NB4 (cell line): ENCODE measurements at regions not wholly inside any gene's neighbourhood (a gene's known extent, or its start where the extent isn't known, plus 50 kb on each side); places are given as distances from the start of the nearest gene placed in this dataset.

Experiments used
- DNase-seq: peaks from one replicate; pipeline ENCODE4 v3.0.0; 2010; ENCODE audit warnings: low read depth
- H3K4me3 ChIP-seq: one replicate; pipeline ENCODE4 v1.5.1; 2011; ENCODE audit warnings: mild to moderate bottlenecking, low read depth, low read length, moderate library complexity
- CTCF ChIP-seq: IDR thresholded peaks from one replicate; pipeline ENCODE4 v1.5.1; 2012; ENCODE audit warnings: low read depth, low read length
- MAX ChIP-seq: IDR thresholded peaks from 2 replicates; pipeline ENCODE4 v1.6.1; 2011; ENCODE audit warnings: low read depth, low read length
- MYC ChIP-seq: IDR thresholded peaks from 2 replicates; pipeline ENCODE4 v1.6.1; 2011; ENCODE audit warnings: low read depth, low read length
- POLR2A ChIP-seq: IDR thresholded peaks from 2 replicates; pipeline ENCODE4 v1.6.1; 2011; ENCODE audit warnings: mild to moderate bottlenecking; ENCODE audit not compliant: insufficient read length; ENCODE audit errors: extremely low read depth

GRCh38 chr2:104004821-104005220, 849.1 kb upstream of the POU3F3 start:
- TF ChIP-seq MAX = no peak
- no peak for TF ChIP-seq POLR2A
- TF ChIP-seq CTCF = no peak
- no peak for TF ChIP-seq MYC
- DNase-seq = no peak

GRCh38 chr2:104016801-104017200, 837.1 kb upstream of the POU3F3 start:
- H3K4me3 ChIP-seq = no peak overlapping the region
- DNase-seq = no peak
- TF ChIP-seq MAX = no peak
- TF ChIP-seq POLR2A = no peak
- TF ChIP-seq MYC = no peak
- TF ChIP-seq CTCF = no peak

More at GRCh38 chr2:104004821-104005220, 849.1 kb upstream of the POU3F3 start:
- H3K4me3 ChIP-seq = no peak overlapping the region

- TF ChIP-seq POLR2A (no peak), CTCF (no peak), MAX (no peak), MYC (no peak)
- H3K4me3 ChIP-seq = no peak overlapping the region
- DNase-seq = no peak
These were observed 830.6 kb upstream of the POU3F3 start for GRCh38 chr2:104023306-104023705.

- DNase-seq = no peak
- no peak for TF ChIP-seq POLR2A
- TF ChIP-seq CTCF = no peak
- no peak for TF ChIP-seq MYC
- TF ChIP-seq MAX = no peak
- H3K4me3 ChIP-seq = no peak overlapping the region
These were observed 830.1 kb upstream of the POU3F3 start for GRCh38 chr2:104023765-104024164.

GRCh38 chr2:104025295-104025694, 828.6 kb upstream of the POU3F3 start:
- TF ChIP-seq MAX = no peak
- no peak for DNase-seq
- H3K4me3 ChIP-seq = no peak overlapping the region

- TF ChIP-seq MYC (no peak), POLR2A (no peak), MAX (no peak), CTCF (no peak)
- no peak for DNase-seq
- no peak overlapping the region for H3K4me3 ChIP-seq
These were observed 827.2 kb upstream of the POU3F3 start for GRCh38 chr2:104026725-104027124.
